CD14-positive monocyte (primary cell): ENCODE measurements at regions not wholly inside any gene's neighbourhood (a gene's known extent, or its start where the extent isn't known, plus 50 kb on each side); places are given as distances from the start of the nearest gene placed in this dataset.

ENCODE experiments used
- DNase-seq, 3 donors: peaks; one replicate each; pipeline ENCODE4 v3.0.0-alpha.2; 2011 to 2022
- H2AFZ ChIP-seq: 2 replicates; pipeline ENCODE4 v1.6.0; 2012; ENCODE audit warnings: mild to moderate bottlenecking, low read depth, low read length, inconsistent platforms; ENCODE audit not compliant: insufficient read depth, poor library complexity, severe bottlenecking
- H3K27ac ChIP-seq, 2 donors: 1 replicate in 1 of 2; 2 replicates in 1 of 2; pipeline ENCODE4 v1.5.1; 2012 to 2013; ENCODE audit warnings: low read length in 2 of 2, control low read depth in 1 of 2, inconsistent platforms in 1 of 2, low read depth in 1 of 2, mild to moderate bottlenecking in 1 of 2
- H3K27me3 ChIP-seq, 2 donors: one replicate each; pipeline versions ENCODE4 v1.6.0 to v1.6.1; 2011 to 2013; ENCODE audit warnings: low read length in 2 of 2; ENCODE audit not compliant: control insufficient read depth in 2 of 2, insufficient read depth in 2 of 2
- H3K36me3 ChIP-seq, 2 donors: replicated peaks in 1 of 2; 1 replicate in 1 of 2; 2 replicates in 1 of 2; pipeline versions ENCODE4 v1.5.1 to v1.6.1; 2012 to 2013; ENCODE audit warnings: low read length in 2 of 2, control low read depth in 1 of 2, inconsistent platforms in 1 of 2, mild to moderate bottlenecking in 1 of 2; ENCODE audit not compliant: insufficient read depth in 2 of 2, control insufficient read depth in 1 of 2
- H3K4me1 ChIP-seq, 2 donors: 1 replicate in 1 of 2; 2 replicates in 1 of 2; pipeline versions ENCODE4 v1.5.1 to v1.6.1; 2012 to 2013; ENCODE audit warnings: low read length in 2 of 2, control low read depth in 1 of 2, inconsistent platforms in 1 of 2, mild to moderate bottlenecking in 1 of 2, moderate library complexity in 1 of 2; ENCODE audit not compliant: insufficient read depth in 2 of 2, control insufficient read depth in 1 of 2
- H3K4me2 ChIP-seq: replicated peaks from 2 replicates; pipeline ENCODE3; 2012; ENCODE audit warnings: low read length, moderate library complexity, mild to moderate bottlenecking; ENCODE audit not compliant: poor library complexity, severe bottlenecking; ENCODE audit errors: extremely low read depth
- H3K4me3 ChIP-seq, 3 experiments: fragments of 200-600 bp in 1 of 3; sonication (generic) in 1 of 3; replicated peaks in 1 of 3; 1 replicate in 2 of 3; 2 replicates in 1 of 3; pipeline ENCODE4 v1.5.1; 2011 to 2013; ENCODE audit warnings: low read length in 3 of 3, mild to moderate bottlenecking in 3 of 3, control low read depth in 2 of 3, low read depth in 2 of 3, inconsistent platforms in 1 of 3, moderate library complexity in 1 of 3
- H3K79me2 ChIP-seq: 2 replicates; pipeline ENCODE4 v1.6.0; 2012; ENCODE audit warnings: mild to moderate bottlenecking, control low read depth, inconsistent platforms, low read length, moderate library complexity; ENCODE audit not compliant: insufficient read depth
- H3K9ac ChIP-seq: 2 replicates; pipeline ENCODE4 v1.6.0; 2017; ENCODE audit warnings: low read length, mild to moderate bottlenecking; ENCODE audit not compliant: insufficient read depth, poor library complexity, severe bottlenecking
- H3K9me3 ChIP-seq, 2 donors: replicated peaks in 1 of 2; 1 replicate in 1 of 2; 2 replicates in 1 of 2; pipeline versions ENCODE4 v1.5.1 to v1.6.1; 2012 to 2013; ENCODE audit warnings: low read length in 2 of 2, control low read depth in 1 of 2; ENCODE audit not compliant: control insufficient read depth in 1 of 2, insufficient read depth in 1 of 2
- H4K20me1 ChIP-seq: 2 replicates; pipeline ENCODE4 v1.6.0; 2012; ENCODE audit warnings: mild to moderate bottlenecking, low read length, control low read depth, moderate library complexity; ENCODE audit not compliant: insufficient read depth
- H3K27ac Mint-ChIP-seq, 7 donors: one replicate each; pipeline ENCODE4 v1.8.0; 2020; ENCODE audit warnings: mild to moderate bottlenecking in 7 of 7, mixed read lengths in 7 of 7, moderate library complexity in 6 of 7, inconsistent platforms in 2 of 7
- H3K27me3 Mint-ChIP-seq, 3 donors: one replicate each; pipeline ENCODE4 v1.8.0; 2021 to 2022; ENCODE audit warnings: low read depth in 3 of 3, mild to moderate bottlenecking in 3 of 3, mixed read lengths in 3 of 3, moderate library complexity in 3 of 3, inconsistent platforms in 1 of 3
- H3K36me3 Mint-ChIP-seq, 2 donors: one replicate each; pipeline ENCODE4 v1.8.0; 2020; ENCODE audit warnings: mixed read lengths in 2 of 2, inconsistent platforms in 1 of 2, mild to moderate bottlenecking in 1 of 2
- H3K4me1 Mint-ChIP-seq: one replicate; pipeline ENCODE4 v1.8.0; 2020; ENCODE audit warnings: mild to moderate bottlenecking, mixed read lengths
- H3K4me3 Mint-ChIP-seq, 2 donors: one replicate each; pipeline ENCODE4 v1.8.0; 2020; ENCODE audit warnings: mild to moderate bottlenecking in 2 of 2, mixed read lengths in 2 of 2, moderate library complexity in 1 of 2
- H3K9me3 Mint-ChIP-seq, 7 donors: one replicate each; pipeline ENCODE4 v1.8.0; 2020 to 2022; ENCODE audit warnings: mixed read lengths in 7 of 7, mild to moderate bottlenecking in 6 of 7, moderate library complexity in 6 of 7, inconsistent platforms in 2 of 7
- CTCF ChIP-seq: fragments of 200-600 bp; IDR thresholded peaks from one replicate; pipeline ENCODE4 v1.8.0; 2022; ENCODE audit warnings: antibody characterized with exemption, mild to moderate bottlenecking
- WGBS: methylation state at CpG from one replicate; pipeline ENCODE4 v1.1.5; 2013; ENCODE audit warnings: missing lambda C conversion rate; ENCODE audit not compliant: insufficient coverage; 5-methylcytosine and 5-hydroxymethylcytosine counted together
- intact Hi-C, 2 donors: fragments of 100-400 bp; cut with micrococcal nuclease; formaldehyde crosslinking; loops; one replicate each; pipeline versions ENCODE4 v1.15.0 to v1.15.1; 2023

GRCh38 chr1:101406271-101406670 lies 169.5 kb downstream of the S1PR1 start:
- DNase-seq, result no peak
- Histone ChIP-seq H3K4me3 (no peak overlapping the region), H4K20me1 (no peaks in the 10 kb centered on the region), H3K9ac (no peak overlapping the region), H3K4me2 (no peak overlapping the region), H3K27me3 (no peaks in the 10 kb centered on the region), H3K36me3 (no peaks in the 10 kb centered on the region), H3K79me2 (no peaks in the 10 kb centered on the region), H3K27ac (no peak overlapping the region), H3K9me3 (no peaks in the 10 kb centered on the region), H3K4me1 (no peaks in the 10 kb centered on the region), H2AFZ (no peak overlapping the region)
- Mint-ChIP-seq H3K36me3 (no peaks in the 10 kb centered on the region), H3K27ac (no peak overlapping the region), H3K4me1 (no peaks in the 10 kb centered on the region), H3K9me3 (peaks cover 0 to 5% (median 2%) of the 10 kb centered on the region in 7 donors), H3K27me3 (peaks cover 0 to 2% (median 0%) of the 10 kb centered on the region in 3 donors), H3K4me3 (no peak overlapping the region)
- 90% methylated on average over 2 of the region's 4 CpGs for WGBS
- intact Hi-C loops, result no loop called here
- TF ChIP-seq CTCF, result no peak

GRCh38 chr1:101406681-101407080 lies 169.9 kb downstream of the S1PR1 start:
- TF ChIP-seq CTCF, result no peak
- H3K27ac ChIP-seq, result no peak overlapping the region
- H3K27me3 ChIP-seq, result no peaks in the 10 kb centered on the region
- no CpG with 5 or more reads among the region's 1 CpG for WGBS
- no peaks in the 10 kb centered on the region for H3K36me3 ChIP-seq
- no peak overlapping the region for H2AFZ ChIP-seq
- H3K9me3 Mint-ChIP-seq, result peaks cover 0 to 7% (median 0%) of the 10 kb centered on the region in 7 donors
- H3K9me3 ChIP-seq, result no peaks in the 10 kb centered on the region
- no peaks in the 10 kb centered on the region for H3K4me1 Mint-ChIP-seq
- H3K4me3 Mint-ChIP-seq, result no peak overlapping the region
- no peaks in the 10 kb centered on the region for H3K79me2 ChIP-seq
- H3K9ac ChIP-seq, result no peak overlapping the region
- DNase-seq, result no peak
- intact Hi-C loops, result no loop called here
- H3K4me1 ChIP-seq, result no peaks in the 10 kb centered on the region
- H3K27ac Mint-ChIP-seq, result no peak overlapping the region
- no peak overlapping the region for H3K4me3 ChIP-seq
- no peak overlapping the region for H3K4me2 ChIP-seq
- no peaks in the 10 kb centered on the region for H4K20me1 ChIP-seq
- peaks cover 0 to 2% (median 0%) of the 10 kb centered on the region in 3 donors for H3K27me3 Mint-ChIP-seq
- no peaks in the 10 kb centered on the region for H3K36me3 Mint-ChIP-seq
